ENCODE measurements at regions not wholly inside any gene's neighbourhood (a gene's known extent, or its start where the extent isn't known, plus 50 kb on each side); places are given as distances from the start of the nearest gene placed in this dataset.

DNA sequence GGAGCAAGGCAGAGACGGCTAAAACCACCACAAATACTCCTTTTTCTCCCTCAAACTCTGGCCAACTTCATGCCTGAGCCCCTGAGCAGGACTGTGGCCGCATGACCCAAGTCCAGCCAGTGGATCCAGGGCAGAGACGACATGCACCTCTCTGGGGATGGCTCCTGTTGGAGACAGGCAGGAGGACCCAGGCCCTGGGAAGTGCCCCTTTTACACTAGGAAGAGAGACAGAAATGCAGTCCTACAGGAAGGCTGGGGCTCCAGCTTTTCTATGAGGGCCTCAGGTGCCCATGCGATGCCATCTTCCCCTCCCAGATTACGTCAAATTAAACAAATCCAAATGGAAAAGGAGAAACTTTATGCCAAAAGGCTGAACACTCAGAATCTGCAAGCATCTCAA, 498.0 kb downstream of the BRD1 start:
- TF ChIP-seq POLR2AphosphoS5 (IDR thresholded peaks at IDR 0.05; ENCODE audit: low read depth) = no peak
- TF ChIP-seq, protein P1, sequence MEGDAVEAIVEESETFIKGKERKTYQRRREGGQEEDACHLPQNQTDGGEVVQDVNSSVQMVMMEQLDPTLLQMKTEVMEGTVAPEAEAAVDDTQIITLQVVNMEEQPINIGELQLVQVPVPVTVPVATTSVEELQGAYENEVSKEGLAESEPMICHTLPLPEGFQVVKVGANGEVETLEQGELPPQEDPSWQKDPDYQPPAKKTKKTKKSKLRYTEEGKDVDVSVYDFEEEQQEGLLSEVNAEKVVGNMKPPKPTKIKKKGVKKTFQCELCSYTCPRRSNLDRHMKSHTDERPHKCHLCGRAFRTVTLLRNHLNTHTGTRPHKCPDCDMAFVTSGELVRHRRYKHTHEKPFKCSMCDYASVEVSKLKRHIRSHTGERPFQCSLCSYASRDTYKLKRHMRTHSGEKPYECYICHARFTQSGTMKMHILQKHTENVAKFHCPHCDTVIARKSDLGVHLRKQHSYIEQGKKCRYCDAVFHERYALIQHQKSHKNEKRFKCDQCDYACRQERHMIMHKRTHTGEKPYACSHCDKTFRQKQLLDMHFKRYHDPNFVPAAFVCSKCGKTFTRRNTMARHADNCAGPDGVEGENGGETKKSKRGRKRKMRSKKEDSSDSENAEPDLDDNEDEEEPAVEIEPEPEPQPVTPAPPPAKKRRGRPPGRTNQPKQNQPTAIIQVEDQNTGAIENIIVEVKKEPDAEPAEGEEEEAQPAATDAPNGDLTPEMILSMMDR (conservative IDR thresholded peaks at IDR 0.05; ENCODE audit: low read depth in 2 of 2) = no peak
- no peak for TF ChIP-seq EZH2phosphoT487 (IDR thresholded peaks at IDR 0.05; ENCODE audit: unreplicated experiment)

All from GM23338 (cell line).